Heart right ventricle (tissue), 16 donors: ENCODE measurements at regions not wholly inside any gene's neighbourhood (a gene's known extent, or its start where the extent isn't known, plus 50 kb on each side); places are given as distances from the start of the nearest gene placed in this dataset.
A peak's percentile ranks its signal among the peaks of the same experiment; 100 is the strongest.

Experiments
- ATAC-seq, 8 donors: fragments of 200-7000 bp; cut with Tn5 transposase; one replicate each; pipeline ENCODE4 v1.9.1; 2020; ENCODE audit warnings: mild to moderate bottlenecking in 8 of 8, moderate library complexity in 8 of 8, moderate number of reproducible peaks in 1 of 8
- DNase-seq, 2 donors: peaks; one replicate each; pipeline ENCODE4 v3.0.0-alpha.2; 2020
- H3K27ac ChIP-seq, 10 donors: fragments of 200-600 bp; sonication (generic) in 2 of 10; one replicate each; pipeline versions ENCODE4 v1.5.0 to v1.8.0; 2020 to 2022; ENCODE audit warnings: mild to moderate bottlenecking in 3 of 10
- H3K27me3 ChIP-seq, 7 donors: fragments of 200-600 bp; one replicate each; pipeline ENCODE4 v1.8.0; 2021 to 2022; ENCODE audit warnings: mild to moderate bottlenecking in 2 of 7
- H3K36me3 ChIP-seq, 9 donors: fragments of 200-600 bp; sonication (generic) in 1 of 9; one replicate each; pipeline versions ENCODE4 v1.5.0 to v1.8.0; 2020 to 2022; ENCODE audit warnings: mild to moderate bottlenecking in 2 of 9
- H3K4me1 ChIP-seq, 9 donors: fragments of 200-600 bp; sonication (generic) in 1 of 9; one replicate each; pipeline versions ENCODE4 v1.5.0 to v1.8.0; 2020 to 2022; ENCODE audit warnings: mild to moderate bottlenecking in 4 of 9
- H3K4me3 ChIP-seq, 10 donors: fragments of 200-600 bp; sonication (generic) in 2 of 10; one replicate each; pipeline versions ENCODE4 v1.5.0 to v1.8.0; 2020 to 2022; ENCODE audit warnings: mild to moderate bottlenecking in 7 of 10, moderate library complexity in 2 of 10
- H3K9me3 ChIP-seq, 11 donors: fragments of 200-600 bp in 10 of 11; sonication (generic) in 2 of 11; one replicate each; pipeline versions ENCODE4 v1.5.0 to v1.8.0; 2013 to 2022; ENCODE audit warnings: mild to moderate bottlenecking in 2 of 11, control low read depth in 1 of 11, moderate library complexity in 1 of 11
- WGBS, 2 donors: extraction: QIAGEN DNeasy Blood & Tissue Kit; methylation state at CpG; one replicate each; pipeline ENCODE4 v1.1.7; 2013; ENCODE audit warnings: inconsistent platforms in 1 of 2; 5-methylcytosine and 5-hydroxymethylcytosine counted together
- intact Hi-C, 10 donors: fragments of 100-400 bp; cut with DNase I; formaldehyde crosslinking; loops; one replicate each; pipeline versions ENCODE4 v1.11.1 to v1.14.2; 2022
- TF ChIP-seq, protein P1 (sequence below), 9 donors: fragments of 200-600 bp; sonication (generic) in 2 of 9; IDR thresholded peaks; one replicate each; pipeline versions ENCODE4 v1.5.0 to v1.8.0; 2021 to 2022; ENCODE audit warnings: antibody characterized with exemption in 9 of 9, mild to moderate bottlenecking in 5 of 9, moderate library complexity in 1 of 9
- donor health status: Arrhythmogenic right ventricular cardiomyopathy.
- donor health status: ischemic (EF 13 %, LVEDD 7.1; RV severe dilation, severe dysfunction).
- donor health status: healthy with polysubstance abuse.
- donor health status: DM: no; HTN: yes; CAD: no.
- donor health status: DM: no; HTN: no; CAD: no.
- donor health status: ischemic (EF 25% LVEDD 6.9; RV normal size, moderate dysfunction).
- donor health status: ischemic (EF 25% LVEDD 5.7; RV mildly dilated, moderate dysfunction).
- donor health status: healthy.
- donor health status: DM: yes; HTN: yes; CAD: no.
- donor health status: Ischemic cardiomyopathy.
- donor health status: ischemic (EF 35%, LVEDD 5.7; RV mildly dilated, moderate dysfunction).
- donor health status: nonischemic (EF 11% LVEDD 7.7; RV severe dilation, severe dysfunction).
- donor health status: DM: yes; HTN: yes; CAD: no.
- donor health status: PGD.
- donor health status: ischemic (EF 29% LVEDD 5.4; RV normal size, mild dysfunction).
- donor health status: nonischemic (EF 23%, LVEDD 6.1; RV moderate dilation, normal function).

DNA sequence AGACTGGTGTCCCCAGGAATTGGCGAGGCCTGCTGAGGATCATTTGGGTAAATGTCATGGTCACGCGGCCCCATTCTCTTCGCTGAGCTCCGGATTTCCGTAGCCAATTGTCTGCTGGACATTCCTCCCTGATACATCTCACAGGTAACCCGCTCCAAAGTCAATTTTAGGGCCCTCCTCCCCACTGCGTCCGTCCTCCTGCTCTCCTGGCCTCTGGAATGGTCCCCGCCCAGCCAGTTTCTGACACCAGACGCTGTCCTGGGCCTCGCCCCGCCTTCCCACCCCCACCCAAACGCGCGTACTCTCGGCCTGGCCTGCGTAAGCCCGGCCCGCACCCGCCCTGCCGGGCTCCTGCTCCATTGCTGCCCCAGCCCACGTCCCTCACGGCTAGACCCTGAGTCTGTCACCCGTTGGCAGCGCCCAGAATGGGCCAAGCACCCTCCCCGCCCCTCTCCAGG, 202.0 kb downstream of the AUH start:
- TF ChIP-seq, protein P1, sequence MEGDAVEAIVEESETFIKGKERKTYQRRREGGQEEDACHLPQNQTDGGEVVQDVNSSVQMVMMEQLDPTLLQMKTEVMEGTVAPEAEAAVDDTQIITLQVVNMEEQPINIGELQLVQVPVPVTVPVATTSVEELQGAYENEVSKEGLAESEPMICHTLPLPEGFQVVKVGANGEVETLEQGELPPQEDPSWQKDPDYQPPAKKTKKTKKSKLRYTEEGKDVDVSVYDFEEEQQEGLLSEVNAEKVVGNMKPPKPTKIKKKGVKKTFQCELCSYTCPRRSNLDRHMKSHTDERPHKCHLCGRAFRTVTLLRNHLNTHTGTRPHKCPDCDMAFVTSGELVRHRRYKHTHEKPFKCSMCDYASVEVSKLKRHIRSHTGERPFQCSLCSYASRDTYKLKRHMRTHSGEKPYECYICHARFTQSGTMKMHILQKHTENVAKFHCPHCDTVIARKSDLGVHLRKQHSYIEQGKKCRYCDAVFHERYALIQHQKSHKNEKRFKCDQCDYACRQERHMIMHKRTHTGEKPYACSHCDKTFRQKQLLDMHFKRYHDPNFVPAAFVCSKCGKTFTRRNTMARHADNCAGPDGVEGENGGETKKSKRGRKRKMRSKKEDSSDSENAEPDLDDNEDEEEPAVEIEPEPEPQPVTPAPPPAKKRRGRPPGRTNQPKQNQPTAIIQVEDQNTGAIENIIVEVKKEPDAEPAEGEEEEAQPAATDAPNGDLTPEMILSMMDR (IDR thresholded peaks at IDR 0.05) = no peak
- DNase-seq = peak; percentile 68 to 70
- peak; percentile 77 to 87 (median 81) for ATAC-seq
- Histone ChIP-seq H3K4me1 (peaks cover 0 to 37% (median 19%) of the 10 kb centered on the region in 9 donors), H3K27me3 (no peaks in the 10 kb centered on the region), H3K27ac (peak overlapping the region in 8 of 10 donors; percentile 44 to 85 (median 68)), H3K36me3 (no peaks in the 10 kb centered on the region), H3K9me3 (peaks cover 0 to 5% (median 0%) of the 10 kb centered on the region in 11 donors), H3K4me3 (peak overlapping the region in 7 of 10 donors; percentile 8 to 48 (median 42))
- WGBS, 2 donors = 28 to 46% methylated on average over 24 to 27 of the region's 27 CpGs
- intact Hi-C loops = loop anchor here in 2 of 10 donors (5.0 to 10.0 kb wide), 2 partner anchors 48 to 55 kb away; no protein-coding TSS in a partner anchor

DNA sequence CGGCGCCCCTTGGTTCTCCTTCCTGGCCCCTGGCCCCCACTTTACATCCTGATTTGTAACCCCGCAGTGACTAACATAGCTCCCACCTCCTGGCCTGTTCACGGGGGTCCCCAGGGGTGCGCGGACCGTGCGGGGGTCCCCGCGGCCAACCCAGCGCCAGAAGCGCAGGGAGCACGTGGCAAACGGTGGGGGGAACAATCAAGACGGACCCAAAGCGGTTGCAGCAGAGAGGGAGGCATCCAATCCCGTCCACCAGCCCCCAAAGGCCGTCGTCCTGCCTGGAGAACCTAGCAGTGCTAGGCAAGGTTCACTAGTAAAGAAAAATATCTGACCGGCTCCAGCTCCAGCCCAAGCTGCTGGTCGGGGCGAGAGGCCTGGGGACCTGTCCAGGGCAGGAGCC, 201.5 kb downstream of the AUH start:
- intact Hi-C loops = loop anchor here in 1 of 10 donors (5.0 kb wide), 1 partner anchor 47 kb away; no protein-coding TSS in a partner anchor
- DNase-seq (no peak), ATAC-seq (peak in 3 of 8 donors; percentile 3 to 19 (median 16))
- H3K9me3 ChIP-seq = peaks cover 0 to 3% (median 0%) of the 10 kb centered on the region in 11 donors
- no peaks in the 10 kb centered on the region for H3K36me3 ChIP-seq
- TF ChIP-seq, protein P1 (IDR thresholded peaks at IDR 0.05) = no peak
- no peaks in the 10 kb centered on the region for H3K27me3 ChIP-seq
- peaks cover 0 to 41% (median 19%) of the 10 kb centered on the region in 9 donors for H3K4me1 ChIP-seq
- WGBS, 2 donors = 58 to 61% methylated on average over 22 of the region's 22 CpGs
- peak overlapping the region in 7 of 10 donors; percentile 8 to 48 (median 42) for H3K4me3 ChIP-seq
- peak overlapping the region in 8 of 10 donors; percentile 44 to 85 (median 68) for H3K27ac ChIP-seq

DNA sequence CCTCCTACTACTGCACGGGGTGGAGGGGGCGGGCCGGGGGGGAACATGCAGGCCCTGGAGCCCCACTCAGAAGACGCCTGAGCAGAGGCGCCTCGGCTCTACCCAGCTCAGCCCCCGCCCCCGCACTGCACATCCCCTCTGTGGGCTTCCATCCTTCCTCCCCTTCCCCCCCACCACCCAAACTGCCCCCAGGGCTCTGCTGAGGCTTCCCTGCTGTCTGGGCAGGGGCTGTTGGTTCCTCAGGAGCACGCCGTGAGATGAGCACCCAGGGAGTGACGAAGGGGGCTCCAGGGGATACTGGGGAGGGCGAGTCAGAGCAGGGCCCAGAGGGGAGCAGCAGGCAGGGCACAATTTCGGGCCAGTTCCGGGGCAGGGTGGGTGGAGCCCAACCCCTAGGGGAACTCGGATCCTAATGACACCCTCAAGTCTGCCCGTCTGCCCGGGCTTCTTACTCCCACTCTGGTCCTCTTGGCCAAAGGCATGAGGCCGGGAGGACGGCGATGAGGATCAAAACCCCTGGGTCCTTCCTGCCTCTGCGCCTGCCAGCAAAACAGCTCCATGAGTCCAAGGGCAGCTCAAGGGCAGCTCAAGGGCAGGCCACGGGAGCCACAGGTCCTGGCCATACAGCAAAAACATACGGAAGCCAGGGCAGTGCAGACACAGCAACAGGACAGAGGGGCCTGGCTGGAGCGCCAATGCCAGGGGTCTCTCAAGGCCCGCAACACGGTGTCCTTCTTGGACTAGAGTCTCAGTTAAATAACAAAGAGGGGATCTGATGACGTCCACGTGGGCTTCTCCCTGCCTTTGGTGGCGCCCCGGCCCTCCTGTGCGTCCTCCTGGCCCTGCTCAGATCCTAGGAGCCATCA, 200.9 kb downstream of the AUH start:
- Histone ChIP-seq H3K4me3 (no peak overlapping the region), H3K9me3 (no peaks in the 10 kb centered on the region), H3K36me3 (no peaks in the 10 kb centered on the region), H3K4me1 (peaks cover 0 to 45% (median 19%) of the 10 kb centered on the region in 9 donors), H3K27ac (peak overlapping the region in 3 of 10 donors; percentile 15 to 69 (median 68)), H3K27me3 (no peaks in the 10 kb centered on the region)
- WGBS, 2 donors = 87 to 88% methylated on average over 31 of the region's 31 CpGs
- intact Hi-C loops = loop anchor here in 1 of 10 donors (5.0 kb wide), 1 partner anchor 46 kb away; no protein-coding TSS in a partner anchor
- ATAC-seq = peak in 1 of 8 donors; percentile 9
- no peak for DNase-seq
- TF ChIP-seq, protein P1 (IDR thresholded peaks at IDR 0.05) = no peak

DNA sequence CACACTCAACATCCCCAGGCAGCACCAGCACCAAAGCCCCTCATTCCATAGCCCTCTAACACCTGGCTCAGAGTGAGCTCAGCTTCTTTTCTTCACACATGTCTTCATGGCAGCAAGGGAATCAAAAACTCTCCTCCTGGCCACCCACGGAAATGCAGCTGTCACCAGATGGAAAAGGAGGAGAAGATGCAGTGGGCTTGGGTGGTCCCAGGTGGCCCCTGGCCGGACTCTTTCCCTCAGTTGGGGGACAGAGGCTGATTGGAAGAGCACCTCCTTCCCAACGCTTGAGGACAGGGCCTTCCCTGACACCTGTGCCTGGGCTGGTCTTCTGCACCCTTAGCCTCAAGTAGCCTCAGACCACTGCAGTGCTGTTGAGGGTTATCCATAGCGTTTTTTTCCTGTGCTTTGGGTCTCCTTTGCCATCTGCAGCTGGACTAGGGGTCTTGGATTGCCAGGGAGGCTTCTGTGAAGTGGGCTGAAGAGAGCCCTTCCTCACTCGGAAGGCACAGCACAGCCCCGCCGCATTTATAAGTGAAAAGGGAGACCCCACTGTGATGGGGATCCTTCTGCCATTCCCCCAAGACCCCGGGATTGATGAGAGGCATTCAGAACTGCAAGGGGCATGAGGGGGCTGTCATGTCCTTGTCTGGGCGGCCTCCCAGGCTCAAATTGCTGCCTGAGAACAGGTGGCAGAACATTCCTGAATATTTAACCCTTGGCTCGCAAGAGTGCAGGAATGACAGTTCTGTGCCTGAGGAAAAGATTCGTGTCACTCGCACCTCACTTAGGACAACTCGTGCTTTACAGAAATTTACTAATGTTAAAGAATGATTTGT, 200.0 kb downstream of the AUH start:
- Histone ChIP-seq H3K4me1 (peaks cover 0 to 50% (median 19%) of the 10 kb centered on the region in 9 donors), H3K9me3 (no peaks in the 10 kb centered on the region), H3K27ac (peak overlapping the region in 3 of 10 donors; percentile 15 to 70 (median 68)), H3K27me3 (no peaks in the 10 kb centered on the region), H3K4me3 (no peak overlapping the region), H3K36me3 (no peaks in the 10 kb centered on the region)
- TF ChIP-seq, protein P1 (IDR thresholded peaks at IDR 0.05) = no peak
- DNase-seq (no peak), ATAC-seq (no peak)
- WGBS, 2 donors = 85 to 88% methylated on average over 13 of the region's 13 CpGs
- intact Hi-C loops = loop anchor here in 1 of 10 donors (5.0 kb wide), 1 partner anchor 46 kb away; no protein-coding TSS in a partner anchor
